NCI-H128 (cell line): ENCODE measurements at regions not wholly inside any gene's neighbourhood (a gene's known extent, or its start where the extent isn't known, plus 50 kb on each side); places are given as distances from the start of the nearest gene placed in this dataset.
"Not testable (repeated sequence)": the region's sequence is repeated elsewhere in the genome, so short reads cannot be mapped to it uniquely, and the experiment has no call there.

Experiments
- DNase-seq: peaks from one replicate; lab custom pipeline; 2025; ENCODE audit not compliant: unreplicated experiment; lab: John Stamatoyannopoulos, UW

GRCh38 chr1:241447031-241447644, 72.4 kb downstream of the FH start:
- DNase-seq, result no peak

- no peak for DNase-seq
These were observed 74.7 kb downstream of the FH start for GRCh38 chr1:241444836-241445235.

- no peak for DNase-seq
These were observed 76.0 kb downstream of the FH start for GRCh38 chr1:241443561-241443960.

GRCh38 chr1:241442686-241443085, 76.9 kb downstream of the FH start:
- no peak for DNase-seq

GRCh38 chr1:241440904-241441303, 78.7 kb downstream of the FH start:
- no peak for DNase-seq

GRCh38 chr1:241438686-241439085, 80.9 kb downstream of the FH start:
- not testable (repeated sequence) for DNase-seq

- no peak for DNase-seq
These were observed 75.2 kb upstream of the RGS7 start for GRCh38 chr1:241432241-241432640.

- DNase-seq, result not testable (repeated sequence)
These were observed 68.1 kb upstream of the RGS7 start for GRCh38 chr1:241425091-241425490.

GRCh38 chr1:241424480-241424971, 67.5 kb upstream of the RGS7 start:
- DNase-seq, result no peak

GRCh38 chr1:241423541-241424479, 66.8 kb upstream of the RGS7 start:
- DNase-seq, result peak; percentile 62

GRCh38 chr1:241422470-241422869, 65.5 kb upstream of the RGS7 start:
- DNase-seq, result no peak

- no peak for DNase-seq
These were observed 63.0 kb upstream of the RGS7 start for GRCh38 chr1:241419986-241420385.

GRCh38 chr1:241417258-241417657, 60.3 kb upstream of the RGS7 start:
- no peak for DNase-seq

- DNase-seq, result no peak
These were observed 57.0 kb upstream of the RGS7 start for GRCh38 chr1:241413974-241414373.

- no peak for DNase-seq
These were observed 56.4 kb upstream of the RGS7 start for GRCh38 chr1:241413386-241413785.

- no peak for DNase-seq
These were observed 55.6 kb upstream of the RGS7 start for GRCh38 chr1:241412646-241413045.

- DNase-seq, result no peak
These were observed 54.9 kb upstream of the RGS7 start for GRCh38 chr1:241411776-241412338.

GRCh38 chr1:241411056-241411775, 54.2 kb upstream of the RGS7 start:
- no peak for DNase-seq

GRCh38 chr1:241408170-241408569, 51.2 kb upstream of the RGS7 start:
- no peak for DNase-seq
